Activated effector memory CD4-positive, alpha-beta T cell treated with anti-CD3 and anti-CD28 coated beads, Interleukin-2, amount 50 U/mL, for 16 hours (primary cell): ENCODE measurements at regions not wholly inside any gene's neighbourhood (a gene's known extent, or its start where the extent isn't known, plus 50 kb on each side); places are given as distances from the start of the nearest gene placed in this dataset.

Experiments
- DNase-seq: peaks from one replicate; pipeline ENCODE4 v3.0.0-alpha.2; 2020

GRCh38 chr9:20291201-20291600 lies 331.1 kb downstream of the MLLT3 start:
- DNase-seq, result no peak

- no peak for DNase-seq
Observed at GRCh38 chr9:20290257-20290656, 332.0 kb downstream of the MLLT3 start.

GRCh38 chr9:20289423-20290010 lies 332.8 kb downstream of the MLLT3 start:
- DNase-seq, result no peak

- DNase-seq, result no peak
Observed at GRCh38 chr9:20286969-20287368, 335.3 kb downstream of the MLLT3 start.

GRCh38 chr9:20286154-20286700 lies 336.1 kb downstream of the MLLT3 start:
- no peak for DNase-seq

GRCh38 chr9:20284601-20285289 lies 337.6 kb downstream of the MLLT3 start:
- DNase-seq, result no peak

- DNase-seq, result no peak
Observed at GRCh38 chr9:20280330-20280729, 342.0 kb downstream of the MLLT3 start.

- DNase-seq, result no peak
Observed at GRCh38 chr9:20276762-20277161, 345.5 kb downstream of the MLLT3 start.

GRCh38 chr9:20271723-20272122 lies 350.6 kb downstream of the MLLT3 start:
- no peak for DNase-seq

GRCh38 chr9:20271096-20271495 lies 351.2 kb downstream of the MLLT3 start:
- DNase-seq, result no peak

GRCh38 chr9:20270161-20270560 lies 352.1 kb downstream of the MLLT3 start:
- DNase-seq, result no peak

GRCh38 chr9:20269620-20270019 lies 352.7 kb downstream of the MLLT3 start:
- no peak for DNase-seq

GRCh38 chr9:20264896-20265295 lies 357.4 kb downstream of the MLLT3 start:
- DNase-seq, result no peak

GRCh38 chr9:20262611-20263010 lies 359.7 kb downstream of the MLLT3 start:
- DNase-seq, result no peak

- no peak for DNase-seq
Observed at GRCh38 chr9:20256284-20256948, 365.9 kb downstream of the MLLT3 start.

- DNase-seq, result no peak
Observed at GRCh38 chr9:20255052-20255451, 367.2 kb downstream of the MLLT3 start.

- no peak for DNase-seq
Observed at GRCh38 chr9:20253635-20254034, 368.7 kb downstream of the MLLT3 start.

- DNase-seq, result no peak
Observed at GRCh38 chr9:20252778-20253177, 369.5 kb downstream of the MLLT3 start.

- no peak for DNase-seq
Observed at GRCh38 chr9:20250791-20251190, 371.5 kb downstream of the MLLT3 start.

- DNase-seq, result no peak
Observed at GRCh38 chr9:20244271-20244670, 378.0 kb downstream of the MLLT3 start.

- DNase-seq, result no peak
Observed at GRCh38 chr9:20243841-20244240, 378.5 kb downstream of the MLLT3 start.

- DNase-seq, result no peak
Observed at GRCh38 chr9:20242510-20243189, 379.6 kb downstream of the MLLT3 start.

GRCh38 chr9:20240498-20240897 lies 381.8 kb downstream of the MLLT3 start:
- no peak for DNase-seq

GRCh38 chr9:20238921-20239320 lies 383.4 kb downstream of the MLLT3 start:
- no peak for DNase-seq
